Mesothelial cell of epicardium (in vitro differentiated cells): ENCODE measurements at regions not wholly inside any gene's neighbourhood (a gene's known extent, or its start where the extent isn't known, plus 50 kb on each side); places are given as distances from the start of the nearest gene placed in this dataset.
A peak's percentile ranks its signal among the peaks of the same experiment; 100 is the strongest.

Experiments used
- DNase-seq, 2 experiments: peaks; one replicate each; pipeline ENCODE4 v3.0.0; 2021; ENCODE audit warnings: low spot score in 2 of 2; ENCODE audit not compliant: unreplicated experiment in 2 of 2
- H3K27ac Mint-ChIP-seq: 2 replicates; pipeline ENCODE4 v1.8.0; 2021; ENCODE audit warnings: mixed read lengths
- H3K27me3 Mint-ChIP-seq: 2 replicates; pipeline ENCODE4 v1.8.0; 2021; ENCODE audit warnings: low read depth, mixed read lengths
- H3K36me3 Mint-ChIP-seq: 2 replicates; pipeline ENCODE4 v1.8.0; 2021; ENCODE audit warnings: mixed read lengths
- H3K4me1 Mint-ChIP-seq: 2 replicates; pipeline ENCODE4 v1.8.0; 2021; ENCODE audit warnings: mixed read lengths
- H3K4me3 Mint-ChIP-seq: 2 replicates; pipeline ENCODE4 v1.8.0; 2021; ENCODE audit warnings: mild to moderate bottlenecking, moderate library complexity, mixed read lengths
- H3K9me3 Mint-ChIP-seq: 2 replicates; pipeline ENCODE4 v1.8.0; 2021; ENCODE audit warnings: mixed read lengths
- TF ChIP-seq, protein P1 (sequence below): fragments of 200-600 bp; sonication (generic); IDR thresholded peaks from one replicate; pipeline ENCODE4 v1.5.0; 2021; ENCODE audit warnings: antibody characterized with exemption; ENCODE audit not compliant: unreplicated experiment

DNA sequence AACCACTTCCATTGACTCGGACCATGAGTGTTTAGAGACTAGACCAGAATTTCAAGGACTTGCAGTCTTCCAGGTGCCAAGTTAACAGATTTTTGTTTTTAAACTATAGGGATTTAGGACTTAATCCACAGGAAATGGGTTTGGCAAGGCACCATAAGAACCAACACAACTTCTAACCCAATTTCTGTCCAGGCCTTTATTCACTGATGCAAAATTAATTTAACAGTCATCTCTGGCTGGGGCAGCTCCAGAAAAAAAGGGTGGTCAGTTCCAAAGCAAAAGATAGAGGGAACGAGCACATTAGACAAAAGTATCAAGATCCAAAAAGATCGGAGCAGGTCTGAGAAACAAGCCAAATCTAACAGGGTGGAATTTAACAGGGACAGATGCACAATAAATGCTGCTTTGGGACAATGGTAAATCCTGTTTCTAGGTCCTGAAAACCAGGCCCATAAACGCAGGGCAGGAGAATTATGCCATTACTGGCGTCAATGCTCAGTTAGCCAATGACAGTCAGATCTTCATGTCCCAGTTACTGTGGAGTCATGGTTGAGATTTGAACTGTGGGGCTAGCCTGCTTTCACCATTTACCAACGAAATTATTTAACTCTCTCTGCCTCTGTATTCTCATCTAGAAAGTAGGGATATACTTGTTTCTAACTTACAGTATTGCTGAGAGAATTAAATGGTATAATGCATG is 590.8 kb upstream of the BRINP1 start:
- TF ChIP-seq, protein P1, sequence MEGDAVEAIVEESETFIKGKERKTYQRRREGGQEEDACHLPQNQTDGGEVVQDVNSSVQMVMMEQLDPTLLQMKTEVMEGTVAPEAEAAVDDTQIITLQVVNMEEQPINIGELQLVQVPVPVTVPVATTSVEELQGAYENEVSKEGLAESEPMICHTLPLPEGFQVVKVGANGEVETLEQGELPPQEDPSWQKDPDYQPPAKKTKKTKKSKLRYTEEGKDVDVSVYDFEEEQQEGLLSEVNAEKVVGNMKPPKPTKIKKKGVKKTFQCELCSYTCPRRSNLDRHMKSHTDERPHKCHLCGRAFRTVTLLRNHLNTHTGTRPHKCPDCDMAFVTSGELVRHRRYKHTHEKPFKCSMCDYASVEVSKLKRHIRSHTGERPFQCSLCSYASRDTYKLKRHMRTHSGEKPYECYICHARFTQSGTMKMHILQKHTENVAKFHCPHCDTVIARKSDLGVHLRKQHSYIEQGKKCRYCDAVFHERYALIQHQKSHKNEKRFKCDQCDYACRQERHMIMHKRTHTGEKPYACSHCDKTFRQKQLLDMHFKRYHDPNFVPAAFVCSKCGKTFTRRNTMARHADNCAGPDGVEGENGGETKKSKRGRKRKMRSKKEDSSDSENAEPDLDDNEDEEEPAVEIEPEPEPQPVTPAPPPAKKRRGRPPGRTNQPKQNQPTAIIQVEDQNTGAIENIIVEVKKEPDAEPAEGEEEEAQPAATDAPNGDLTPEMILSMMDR = no peak
- Mint-ChIP-seq H3K9me3 (no peaks in the 10 kb centered on the region), H3K4me1 (peaks cover 23% of the 10 kb centered on the region), H3K27ac (no peak overlapping the region), H3K4me3 (no peak overlapping the region), H3K36me3 (no peaks in the 10 kb centered on the region), H3K27me3 (no peaks in the 10 kb centered on the region)
- DNase-seq = no peak

DNA sequence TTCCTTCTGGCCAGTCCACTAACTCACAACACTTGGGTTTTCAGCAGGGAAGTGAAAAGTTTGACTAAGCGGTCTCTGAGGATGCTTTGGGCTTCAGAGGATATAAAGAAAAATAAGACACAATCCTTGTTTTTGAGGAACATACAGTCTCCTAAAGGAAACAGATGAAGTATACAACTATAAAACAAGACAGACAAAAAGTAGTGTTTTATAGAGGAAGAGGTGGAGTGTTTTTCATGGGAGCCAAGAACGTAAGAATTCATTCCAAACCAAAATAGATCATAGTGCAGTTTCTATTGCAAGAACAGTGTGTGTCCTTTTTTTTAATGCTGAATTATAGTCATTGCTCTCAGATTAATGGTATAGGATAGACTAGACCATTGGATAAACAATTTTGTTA is 586.9 kb upstream of the BRINP1 start:
- no peaks in the 10 kb centered on the region for H3K27me3 Mint-ChIP-seq
- no peak for DNase-seq
- H3K27ac Mint-ChIP-seq = no peak overlapping the region
- TF ChIP-seq, protein P1 = no peak
- peaks cover 12% of the 10 kb centered on the region for H3K4me1 Mint-ChIP-seq
- no peaks in the 10 kb centered on the region for H3K9me3 Mint-ChIP-seq
- no peak overlapping the region for H3K4me3 Mint-ChIP-seq
- H3K36me3 Mint-ChIP-seq = no peaks in the 10 kb centered on the region

DNA sequence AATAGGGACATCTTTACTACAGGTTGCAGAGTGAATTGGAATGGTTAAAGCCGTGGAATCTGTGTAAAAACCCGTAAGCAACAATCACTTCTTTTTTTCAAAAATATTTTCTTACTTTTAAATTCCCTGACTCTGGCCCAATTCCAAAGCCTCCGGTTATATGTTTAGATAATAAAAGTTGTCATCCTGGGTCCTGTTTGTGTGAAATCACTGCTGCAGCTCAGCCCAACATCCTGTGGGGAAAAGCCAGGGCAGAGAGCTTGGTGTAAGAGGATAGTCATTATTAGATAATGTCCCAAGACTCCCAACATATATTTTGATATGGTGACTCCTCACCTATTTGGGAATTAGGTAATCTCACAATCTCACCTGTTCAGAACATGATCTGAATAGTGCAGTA is 586.0 kb upstream of the BRINP1 start:
- Mint-ChIP-seq H3K4me1 (peaks cover 20% of the 10 kb centered on the region), H3K27me3 (no peaks in the 10 kb centered on the region), H3K9me3 (no peaks in the 10 kb centered on the region), H3K36me3 (no peaks in the 10 kb centered on the region), H3K27ac (no peak overlapping the region), H3K4me3 (no peak overlapping the region)
- TF ChIP-seq, protein P1 = no peak
- DNase-seq = no peak

DNA sequence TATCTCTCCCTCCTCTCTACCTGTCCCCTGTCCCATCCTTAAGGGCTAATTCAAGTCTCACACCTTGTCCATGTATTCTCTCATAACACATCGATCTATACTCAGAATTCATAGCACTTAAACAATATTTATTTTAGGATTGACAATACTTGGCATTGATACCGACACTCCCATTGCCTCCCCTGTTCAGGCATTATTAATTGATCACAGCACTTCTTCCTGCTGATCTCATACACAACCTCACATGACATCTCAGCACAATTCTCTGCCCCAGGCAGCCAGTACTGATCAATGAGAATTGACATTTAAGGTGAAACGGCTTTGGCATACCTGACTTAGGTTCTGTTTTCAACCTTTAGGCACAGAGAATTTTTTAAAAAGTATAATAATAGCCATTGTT is 582.4 kb upstream of the BRINP1 start:
- TF ChIP-seq, protein P1 = no peak
- Mint-ChIP-seq H3K9me3 (no peaks in the 10 kb centered on the region), H3K4me3 (no peak overlapping the region), H3K4me1 (peaks cover 31% of the 10 kb centered on the region), H3K36me3 (no peaks in the 10 kb centered on the region), H3K27ac (peak overlapping the region; percentile 43), H3K27me3 (no peaks in the 10 kb centered on the region)
- DNase-seq = no peak

DNA sequence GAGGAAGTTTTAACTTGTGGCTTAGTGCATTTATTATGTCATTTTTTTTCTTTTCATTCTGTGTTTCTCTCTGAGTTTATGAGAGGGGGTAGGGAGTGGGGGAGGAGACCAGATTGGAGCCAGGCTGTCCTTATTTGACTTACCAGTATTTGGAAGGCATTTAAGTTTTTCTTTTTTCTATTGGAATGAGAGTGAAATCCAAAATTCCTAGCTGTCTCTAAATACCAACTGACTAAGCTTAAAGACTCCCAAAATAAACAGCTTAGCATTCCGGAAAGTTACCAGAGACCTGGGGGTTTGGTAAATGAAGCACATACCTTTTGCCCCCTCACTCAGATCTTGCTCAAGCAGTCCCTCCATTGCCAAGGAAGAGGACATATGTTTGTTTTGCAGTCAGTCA is 581.9 kb upstream of the BRINP1 start:
- Mint-ChIP-seq H3K9me3 (no peaks in the 10 kb centered on the region), H3K27ac (peak overlapping the region; percentile 70), H3K4me1 (peaks cover 31% of the 10 kb centered on the region), H3K27me3 (no peaks in the 10 kb centered on the region), H3K36me3 (no peaks in the 10 kb centered on the region), H3K4me3 (no peak overlapping the region)
- DNase-seq = no peak
- TF ChIP-seq, protein P1 = no peak
